ENCODE measurements at regions not wholly inside any gene's neighbourhood (a gene's known extent, or its start where the extent isn't known, plus 50 kb on each side); places are given as distances from the start of the nearest gene placed in this dataset.

DNA sequence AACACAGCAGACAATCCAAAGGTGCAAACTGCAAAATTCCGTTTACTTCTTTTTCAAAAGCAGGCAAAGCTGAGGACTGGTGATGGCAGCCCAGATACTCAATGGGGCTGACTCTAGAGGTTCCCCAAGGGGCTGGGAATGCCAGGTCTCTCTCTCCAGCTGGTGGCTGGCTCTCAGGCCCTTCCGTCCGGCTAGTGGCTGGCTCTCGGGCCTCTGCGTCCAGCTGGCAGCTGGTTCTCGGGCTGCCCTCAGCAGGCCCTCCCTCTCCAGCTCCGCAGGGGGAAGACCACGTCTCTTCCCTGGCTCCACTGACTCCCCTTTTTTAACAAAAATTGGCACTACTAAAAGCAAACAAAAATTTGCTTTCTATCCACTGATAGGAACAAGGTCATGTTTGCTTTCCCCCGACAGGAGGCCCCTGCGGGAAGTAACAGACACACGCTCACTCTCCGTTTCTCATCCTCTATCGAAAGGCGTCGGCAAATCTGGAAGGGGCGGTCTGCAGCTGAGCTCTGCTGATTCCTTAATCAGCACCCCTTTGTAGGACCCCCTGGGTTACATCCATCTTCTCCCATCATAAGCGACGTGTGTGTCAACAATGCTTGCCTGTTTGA is 381.4 kb downstream of the BRD1 start:
- no peak for DNase-seq
- Mint-ChIP-seq H3K4me3 (no peak overlapping the region), H3K27me3 (peaks cover 32% of the 10 kb centered on the region), H3K9me3 (no peaks in the 10 kb centered on the region), H3K4me1 (peaks cover 28% of the 10 kb centered on the region), H3K27ac (peak overlapping the region in 1 of 2 donors; percentile 23)
- no peak for ATAC-seq

DNA sequence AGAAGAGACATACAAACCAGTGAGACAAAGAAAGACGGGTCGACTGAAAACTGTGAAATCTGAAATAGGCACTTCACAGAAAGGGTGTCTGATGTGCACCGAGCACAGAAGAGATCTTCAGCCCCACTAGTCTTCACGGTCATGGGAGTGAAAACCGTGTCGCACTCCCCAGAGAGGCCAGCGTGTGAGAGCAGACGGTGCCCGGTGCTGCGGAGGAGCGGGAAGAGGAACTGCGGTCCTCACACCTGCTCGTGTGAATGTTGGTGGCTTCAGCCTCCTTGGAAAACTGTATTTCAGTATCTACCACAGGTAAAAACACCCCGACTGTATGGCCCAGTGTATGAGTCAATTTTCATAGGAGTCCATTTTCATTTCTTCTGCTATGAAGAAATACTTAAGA is 382.9 kb downstream of the BRD1 start:
- Mint-ChIP-seq H3K27me3 (peaks cover 19% of the 10 kb centered on the region), H3K27ac (no peak overlapping the region), H3K9me3 (no peaks in the 10 kb centered on the region), H3K4me3 (no peak overlapping the region), H3K4me1 (peaks cover 28% of the 10 kb centered on the region)
- DNase-seq, result no peak
- ATAC-seq, result no peak

DNA sequence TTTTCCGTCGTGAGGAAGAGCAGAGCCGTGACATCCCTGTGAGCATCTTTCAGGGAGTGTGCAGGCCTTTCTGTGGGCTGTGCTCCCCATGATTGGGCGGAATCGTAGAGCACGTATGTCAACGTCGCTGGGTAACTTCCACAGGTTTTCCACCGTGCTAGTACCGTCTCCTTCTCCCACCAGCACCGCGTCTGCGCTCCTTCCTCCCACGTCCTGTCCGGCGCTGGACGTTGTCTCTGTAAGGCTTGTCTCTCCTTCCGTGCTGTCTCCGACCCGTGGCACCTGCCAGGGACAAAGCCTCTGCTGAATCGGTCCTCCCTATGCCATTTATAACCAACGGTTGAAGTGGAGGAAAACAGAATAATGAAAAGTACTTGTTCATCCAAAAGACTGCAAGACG is 386.7 kb downstream of the BRD1 start:
- Mint-ChIP-seq H3K9me3 (peaks cover 0 to 3% of the 10 kb centered on the region in 2 donors), H3K4me1 (peaks cover 16% of the 10 kb centered on the region), H3K4me3 (no peak overlapping the region), H3K27me3 (no peaks in the 10 kb centered on the region), H3K27ac (peak overlapping the region in 1 of 2 donors; percentile 14)
- ATAC-seq, result no peak
- DNase-seq, result no peak

DNA sequence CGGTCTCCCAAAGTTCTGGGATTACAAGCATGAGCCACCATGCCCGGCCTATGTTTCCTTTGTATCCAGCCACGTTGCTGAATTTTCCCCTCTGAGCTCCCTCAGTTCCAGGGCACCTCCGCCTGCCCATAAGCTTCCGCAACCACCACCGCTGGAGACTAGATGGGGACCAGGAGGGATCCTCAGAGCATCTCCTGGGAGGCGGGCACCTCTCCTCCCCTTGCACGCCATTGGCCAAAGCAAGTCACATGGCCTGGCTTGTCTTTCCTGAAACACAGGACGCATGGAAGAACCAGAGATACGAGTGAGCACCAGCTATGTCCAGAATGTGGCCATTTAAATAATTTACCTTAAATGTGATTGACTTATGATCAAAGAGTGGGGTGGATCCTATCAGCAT is 388.3 kb downstream of the BRD1 start:
- Mint-ChIP-seq H3K4me3 (no peak overlapping the region), H3K27ac (no peak overlapping the region)

DNA sequence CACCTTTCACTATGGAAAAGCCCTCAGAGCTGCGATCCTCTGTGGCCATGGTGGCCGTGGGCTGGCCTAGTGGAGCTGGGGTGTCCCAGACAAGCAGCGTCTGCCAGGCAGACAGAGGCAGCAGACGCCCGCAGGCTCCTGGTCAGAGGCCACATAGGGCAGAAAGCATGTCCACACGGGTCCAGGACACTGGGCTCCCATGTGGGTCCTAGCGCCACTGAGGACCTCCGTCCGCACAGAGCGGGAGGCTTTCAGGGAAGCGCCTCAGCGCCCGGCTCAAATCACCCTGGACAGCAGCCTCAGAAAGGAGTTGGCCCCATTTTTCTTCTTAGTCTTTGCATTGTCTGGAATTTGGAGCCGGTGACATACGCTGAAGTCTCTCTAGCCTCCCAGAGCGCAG is 389.7 kb downstream of the BRD1 start:
- Mint-ChIP-seq H3K4me3 (no peak overlapping the region), H3K27me3 (peaks cover 8% of the 10 kb centered on the region), H3K4me1 (no peaks in the 10 kb centered on the region), H3K27ac (no peak overlapping the region), H3K9me3 (peaks cover 0 to 7% of the 10 kb centered on the region in 2 donors)
- no peak for DNase-seq
- no peak for ATAC-seq

More for the DNA sequence above, 388.3 kb downstream of the BRD1 start:
- Mint-ChIP-seq H3K27me3 (no peaks in the 10 kb centered on the region), H3K9me3 (peaks cover 0 to 7% of the 10 kb centered on the region in 2 donors), H3K4me1 (peaks cover 4% of the 10 kb centered on the region)
- DNase-seq, result no peak
- no peak for ATAC-seq

DNA sequence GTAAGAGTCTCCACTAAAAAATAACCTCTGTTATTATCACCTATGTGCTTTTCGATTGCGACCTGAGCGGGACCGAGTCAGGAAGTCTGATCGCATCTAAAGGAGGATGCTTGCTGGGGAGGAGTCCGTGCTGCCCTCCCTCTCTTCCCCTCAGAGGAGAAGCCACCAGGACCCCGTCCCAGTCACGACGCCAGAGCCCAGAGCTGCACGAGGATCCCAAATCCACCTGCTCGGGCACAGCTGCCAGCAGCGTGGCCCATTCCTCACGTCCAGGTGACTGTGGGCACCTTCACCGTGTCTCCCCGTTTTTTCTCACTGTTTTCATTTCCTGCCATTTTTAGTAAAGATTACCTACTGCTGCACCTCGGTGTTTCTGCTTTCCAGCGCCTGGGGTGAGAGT is 390.3 kb downstream of the BRD1 start:
- Mint-ChIP-seq H3K4me3 (no peak overlapping the region), H3K27ac (no peak overlapping the region), H3K27me3 (peaks cover 14% of the 10 kb centered on the region), H3K4me1 (no peaks in the 10 kb centered on the region), H3K9me3 (peaks cover 0 to 7% of the 10 kb centered on the region in 2 donors)
- DNase-seq (no peak), ATAC-seq (no peak)

DNA sequence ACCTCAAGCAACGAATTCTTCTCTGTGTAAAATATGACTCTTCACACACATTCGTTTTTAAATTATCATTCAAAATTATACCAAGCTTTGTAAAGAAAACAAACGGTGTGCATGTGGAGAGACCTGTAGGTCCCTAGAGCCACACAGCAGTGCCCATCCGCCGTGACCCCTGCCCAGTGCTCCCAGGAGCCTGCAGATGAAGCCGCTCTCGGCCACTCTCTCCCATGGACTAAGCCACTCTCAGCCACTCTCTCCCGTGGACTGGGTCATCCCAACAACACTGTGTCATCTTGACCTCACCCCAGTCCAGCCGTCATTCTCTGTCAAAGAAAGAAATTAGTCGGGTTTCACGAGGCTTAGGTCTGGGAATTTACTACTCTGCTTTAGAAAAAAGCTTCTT is 391.6 kb downstream of the BRD1 start:
- H3K4me3 Mint-ChIP-seq, result no peak overlapping the region
- peaks cover 19% of the 10 kb centered on the region for H3K27me3 Mint-ChIP-seq
- ATAC-seq (no peak), DNase-seq (no peak)
- no peaks in the 10 kb centered on the region for H3K4me1 Mint-ChIP-seq
- H3K27ac Mint-ChIP-seq, result peak overlapping the region in 1 of 2 donors; percentile 45
- peaks cover 0 to 7% of the 10 kb centered on the region in 2 donors for H3K9me3 Mint-ChIP-seq

DNA sequence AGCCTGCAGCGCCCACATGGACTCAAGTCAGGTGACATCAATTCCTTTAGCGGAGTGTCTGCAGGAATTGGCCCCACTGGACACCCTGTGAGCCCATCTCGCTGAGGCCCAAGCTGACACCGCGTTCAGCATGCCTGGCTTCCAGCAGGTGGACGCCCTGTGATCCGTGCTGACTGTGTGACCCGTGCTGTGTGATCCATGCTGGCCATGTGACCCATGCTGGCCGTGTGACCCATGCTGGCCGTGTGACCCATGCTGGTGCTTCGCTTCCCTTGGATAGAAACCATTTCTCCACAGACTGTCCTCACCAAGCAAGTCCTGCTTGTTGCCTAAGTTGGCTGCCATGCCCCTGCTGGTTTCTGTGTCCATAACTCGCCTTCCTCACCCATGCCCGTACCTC is 392.1 kb downstream of the BRD1 start:
- no peak for DNase-seq
- ATAC-seq, result no peak
- Mint-ChIP-seq H3K27ac (no peak overlapping the region), H3K27me3 (peaks cover 19% of the 10 kb centered on the region), H3K9me3 (peaks cover 0 to 7% of the 10 kb centered on the region in 2 donors), H3K4me3 (no peak overlapping the region), H3K4me1 (no peaks in the 10 kb centered on the region)

DNA sequence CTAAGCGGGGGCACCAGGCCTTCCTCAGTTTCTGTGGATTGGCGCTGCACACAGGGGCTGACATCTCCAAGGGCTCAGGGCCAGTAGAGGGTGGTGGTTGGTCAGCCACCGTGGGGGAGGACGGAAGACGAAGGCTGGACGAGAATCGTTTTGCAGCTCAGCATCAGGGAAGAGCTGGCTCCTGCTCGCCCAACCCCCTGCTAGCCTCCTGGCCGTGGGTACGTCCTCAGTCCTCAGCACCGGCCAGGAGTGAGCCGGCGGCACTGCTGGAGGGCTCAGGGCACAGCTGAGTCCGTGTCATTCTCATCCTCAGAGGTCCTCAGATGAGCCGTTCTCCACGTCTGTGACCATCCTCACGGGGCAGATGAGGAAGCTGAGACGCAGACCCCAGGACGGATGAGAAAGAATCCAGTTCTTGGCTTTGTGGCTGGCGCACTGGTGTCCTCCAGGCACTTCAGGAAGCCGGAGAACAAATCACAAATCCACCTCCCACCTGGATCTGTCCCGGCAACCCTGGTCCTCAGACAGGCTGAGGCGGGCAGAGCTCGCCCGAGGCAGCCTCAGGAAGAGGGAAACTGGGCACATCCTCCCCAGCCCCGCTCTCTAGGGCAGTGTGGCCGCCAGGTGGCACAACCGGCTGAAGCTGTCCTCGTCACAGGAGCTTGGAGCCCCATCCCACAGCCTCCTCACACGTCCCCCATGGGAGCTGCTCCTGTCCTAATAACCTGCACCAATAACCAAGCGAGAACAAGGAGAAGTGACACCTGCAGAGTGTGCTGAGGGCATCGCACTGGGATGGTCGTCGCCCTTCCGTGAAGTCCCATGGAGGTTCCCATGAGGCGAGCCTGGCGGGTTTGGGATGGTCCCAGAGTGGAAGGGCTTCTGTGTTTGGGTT is 393.7 kb downstream of the BRD1 start:
- Mint-ChIP-seq H3K27me3 (peaks cover 19% of the 10 kb centered on the region), H3K4me3 (no peak overlapping the region), H3K9me3 (peaks cover 0 to 7% of the 10 kb centered on the region in 2 donors), H3K27ac (no peak overlapping the region), H3K4me1 (no peaks in the 10 kb centered on the region)
- DNase-seq (no peak), ATAC-seq (no peak)

DNA sequence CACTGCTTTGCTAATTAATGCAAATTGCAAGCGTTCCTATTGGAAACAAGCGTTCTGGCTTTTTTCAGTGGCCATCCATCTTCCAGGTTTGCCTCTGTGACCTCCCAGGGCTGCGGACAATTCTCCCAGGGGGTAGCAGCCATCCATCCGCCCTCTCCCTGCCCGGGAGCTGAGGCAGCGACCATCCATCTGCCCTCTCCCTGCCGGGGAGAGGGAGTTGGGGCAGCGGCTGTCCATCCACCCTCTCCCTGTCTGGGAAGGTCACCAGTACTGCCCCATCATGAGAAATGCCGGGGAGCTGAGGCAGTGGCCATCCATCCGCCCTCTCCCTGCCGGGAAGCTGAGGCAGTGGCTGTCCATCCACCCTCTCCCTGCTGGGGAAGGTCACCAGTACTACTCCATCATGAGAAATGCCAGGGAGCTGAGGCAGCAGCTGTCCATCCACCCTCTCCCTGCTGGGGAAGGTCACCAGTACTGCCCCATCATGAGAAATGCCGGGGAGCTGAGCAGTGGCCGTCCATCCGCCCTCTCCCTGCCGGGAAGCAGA is 394.7 kb downstream of the BRD1 start:
- Mint-ChIP-seq H3K4me1 (no peaks in the 10 kb centered on the region), H3K27ac (no peak overlapping the region), H3K4me3 (no peak overlapping the region), H3K9me3 (peaks cover 0 to 7% of the 10 kb centered on the region in 2 donors), H3K27me3 (peaks cover 22% of the 10 kb centered on the region)
- ATAC-seq, result no peak
- DNase-seq, result no peak

DNA sequence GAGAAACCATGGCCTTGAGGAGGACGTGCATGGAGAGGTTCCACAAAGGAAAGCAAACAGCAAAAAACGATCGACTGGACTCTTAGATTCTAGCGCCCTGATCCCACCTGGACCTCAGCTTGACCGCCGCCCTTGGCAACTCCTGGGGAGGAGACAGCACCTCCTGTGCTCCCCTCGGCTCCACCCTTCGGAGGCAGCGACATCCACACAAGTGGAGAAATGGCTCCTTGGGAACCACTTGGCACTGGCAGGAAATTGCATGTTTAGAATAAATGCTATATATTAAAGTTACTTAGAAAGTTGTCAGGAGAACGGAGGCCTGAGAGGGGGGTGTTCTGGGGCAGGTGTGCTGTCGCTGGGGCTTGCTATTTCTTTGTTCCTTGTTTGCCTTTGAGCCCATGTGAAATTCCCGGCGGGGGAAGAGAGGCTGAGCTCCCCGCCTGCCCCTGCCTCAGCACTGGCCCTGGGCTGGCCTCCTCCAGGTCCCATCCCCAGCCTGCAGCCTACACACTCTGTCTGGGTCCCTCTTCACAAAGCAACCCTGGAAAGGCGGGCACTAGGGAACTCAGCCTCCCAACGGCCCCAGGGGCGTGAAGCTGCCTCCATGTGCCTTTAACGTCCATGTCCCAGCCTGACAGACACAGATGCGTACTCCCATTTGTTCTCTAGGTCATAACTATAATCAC is 395.3 kb downstream of the BRD1 start:
- DNase-seq (no peak), ATAC-seq (no peak)
- H3K4me1 Mint-ChIP-seq, result no peaks in the 10 kb centered on the region
- H3K4me3 Mint-ChIP-seq, result no peak overlapping the region
- H3K27ac Mint-ChIP-seq, result no peak overlapping the region
- H3K9me3 Mint-ChIP-seq, result peaks cover 0 to 7% of the 10 kb centered on the region in 2 donors
- H3K27me3 Mint-ChIP-seq, result peaks cover 28% of the 10 kb centered on the region

DNA sequence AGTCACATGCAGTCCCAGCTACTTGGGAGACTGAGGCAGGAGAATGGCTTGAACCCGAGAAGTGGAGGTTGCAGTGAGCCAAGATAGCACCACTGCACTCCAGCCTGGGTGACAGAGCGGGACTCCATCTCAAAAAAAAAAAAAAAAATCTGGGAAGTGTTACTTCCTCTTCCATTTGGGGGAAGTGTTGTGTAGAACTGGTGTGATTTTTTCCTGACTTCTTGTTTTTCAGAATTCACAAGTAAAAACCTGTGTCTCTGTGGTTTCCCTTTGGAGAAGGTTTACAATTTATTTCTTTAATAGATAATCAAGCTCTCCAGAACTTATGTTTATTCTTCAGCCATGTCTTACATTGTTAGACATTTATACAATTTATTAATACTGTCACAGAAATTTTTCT is 396.1 kb downstream of the BRD1 start:
- Mint-ChIP-seq H3K27me3 (peaks cover 30% of the 10 kb centered on the region), H3K4me3 (no peak overlapping the region), H3K4me1 (no peaks in the 10 kb centered on the region), H3K9me3 (peaks cover 0 to 7% of the 10 kb centered on the region in 2 donors), H3K27ac (no peak overlapping the region)
- DNase-seq, result no peak
- ATAC-seq, result no peak

DNA sequence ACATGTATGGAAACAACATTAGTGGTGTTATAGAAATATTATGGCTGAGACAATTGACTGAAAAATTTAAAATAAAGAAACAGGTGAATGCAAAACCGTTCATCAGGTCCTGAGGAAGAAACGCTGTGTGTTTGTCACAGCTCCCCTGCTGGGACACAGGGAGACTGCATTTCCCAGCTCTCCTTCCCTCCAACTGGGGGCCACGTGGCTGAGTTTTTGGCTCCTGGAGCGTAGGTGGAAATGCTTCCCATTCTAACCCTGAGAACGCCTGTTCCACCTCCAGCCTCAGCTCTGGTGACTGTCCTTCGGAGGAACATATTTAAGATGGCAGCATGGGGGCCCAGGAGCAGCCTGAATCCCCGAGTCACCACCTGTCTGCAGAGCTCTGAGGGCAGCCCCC is 398.6 kb downstream of the BRD1 start:
- H3K4me1 Mint-ChIP-seq, result no peaks in the 10 kb centered on the region
- H3K27ac Mint-ChIP-seq, result no peak overlapping the region
- ATAC-seq (no peak), DNase-seq (no peak)
- H3K4me3 Mint-ChIP-seq, result no peak overlapping the region
- peaks cover 39% of the 10 kb centered on the region for H3K27me3 Mint-ChIP-seq
- no peaks in the 10 kb centered on the region for H3K9me3 Mint-ChIP-seq

DNA sequence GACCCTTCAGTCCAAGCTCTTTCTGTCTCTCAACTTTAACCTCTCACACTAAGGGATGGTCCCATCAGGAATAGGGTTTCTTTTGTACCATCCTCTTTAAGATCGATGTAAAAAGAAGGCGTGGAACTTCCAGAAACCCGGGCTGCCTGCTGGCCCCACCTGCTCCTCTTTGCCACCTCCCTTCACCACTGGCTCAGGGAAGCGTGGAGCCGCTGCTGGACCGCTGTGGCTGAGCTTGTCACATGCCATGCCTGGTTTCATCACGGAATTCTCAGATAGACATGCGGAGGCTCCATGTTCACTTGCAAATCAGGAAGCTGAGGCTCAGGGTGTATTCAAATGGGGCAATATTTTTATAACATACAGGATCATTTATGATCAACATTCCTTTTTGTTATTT is 399.7 kb downstream of the BRD1 start:
- Mint-ChIP-seq H3K27me3 (peaks cover 31% of the 10 kb centered on the region), H3K27ac (no peak overlapping the region), H3K4me1 (no peaks in the 10 kb centered on the region), H3K4me3 (no peak overlapping the region), H3K9me3 (no peaks in the 10 kb centered on the region)
- no peak for ATAC-seq
- DNase-seq, result no peak

DNA sequence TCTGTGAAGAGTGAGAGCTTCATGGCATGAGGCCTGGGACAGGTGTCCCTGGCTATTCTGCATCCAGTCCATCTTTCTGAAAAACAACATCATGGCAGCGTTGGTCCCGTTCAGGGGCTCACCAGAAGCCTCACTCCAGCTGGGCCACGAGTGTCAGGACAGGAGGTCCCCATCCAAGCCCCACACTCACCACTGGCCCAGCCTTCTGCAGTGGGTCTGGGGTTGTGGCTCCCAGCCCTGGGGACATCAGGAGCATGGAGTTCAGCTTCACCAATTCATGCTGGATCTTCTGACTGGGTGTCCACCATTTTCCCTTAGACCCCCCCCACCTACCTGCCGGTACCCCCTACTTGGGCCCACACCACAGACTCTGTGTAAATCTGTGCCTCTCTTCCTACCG is 400.3 kb downstream of the BRD1 start:
- no peak for ATAC-seq
- Mint-ChIP-seq H3K27ac (no peak overlapping the region), H3K4me3 (no peak overlapping the region), H3K4me1 (no peaks in the 10 kb centered on the region), H3K27me3 (peaks cover 25% of the 10 kb centered on the region), H3K9me3 (no peaks in the 10 kb centered on the region)
- DNase-seq, result no peak

Data from stimulated activated naive CD8-positive, alpha-beta T cell treated with anti-CD3 and anti-CD28 coated beads, Interleukin-15, amount 100 ng/mL, for 72 hours (primary cell).